Trophoblast cell (in vitro differentiated cells and primary cell): ENCODE measurements at regions not wholly inside any gene's neighbourhood (a gene's known extent, or its start where the extent isn't known, plus 50 kb on each side); places are given as distances from the start of the nearest gene placed in this dataset.

Source experiments
- DNase-seq, 2 donors: peaks; one replicate each; pipeline ENCODE4 v3.0.0-alpha.2; 2016
- H2AFZ ChIP-seq: 2 replicates; pipeline ENCODE4 v1.6.1; 2013; ENCODE audit warnings: low read length, moderate library complexity, mild to moderate bottlenecking; ENCODE audit not compliant: insufficient read depth, poor library complexity
- H2AK5ac ChIP-seq: 2 replicates; pipeline ENCODE4 v1.6.1; 2013; ENCODE audit warnings: mild to moderate bottlenecking, low read length
- H2BK120ac ChIP-seq: 2 replicates; pipeline ENCODE4 v1.6.1; 2013; ENCODE audit warnings: low read length, mild to moderate bottlenecking, moderate library complexity; ENCODE audit not compliant: insufficient read depth, poor library complexity
- H2BK12ac ChIP-seq: 2 replicates; pipeline ENCODE4 v1.6.1; 2013; ENCODE audit warnings: mild to moderate bottlenecking, low read length, moderate library complexity
- H2BK5ac ChIP-seq: 2 replicates; pipeline ENCODE4 v1.6.1; 2013; ENCODE audit warnings: low read length, low read depth, moderate library complexity, mild to moderate bottlenecking; ENCODE audit not compliant: poor library complexity
- H3K14ac ChIP-seq: 2 replicates; pipeline ENCODE4 v1.6.1; 2013; ENCODE audit warnings: mild to moderate bottlenecking, low read length
- H3K18ac ChIP-seq: 2 replicates; pipeline ENCODE4 v1.6.1; 2013; ENCODE audit warnings: mild to moderate bottlenecking, low read length
- H3K23ac ChIP-seq: 2 replicates; pipeline ENCODE4 v1.6.1; 2013; ENCODE audit warnings: low read length
- H3K27ac ChIP-seq: 2 replicates; pipeline ENCODE4 v1.5.1; 2013; ENCODE audit warnings: low read depth, mild to moderate bottlenecking, inconsistent platforms, low read length, moderate library complexity
- H3K27me3 ChIP-seq: 2 replicates; pipeline ENCODE4 v1.6.1; 2013; ENCODE audit warnings: inconsistent platforms, mild to moderate bottlenecking, low read length, moderate library complexity; ENCODE audit not compliant: insufficient read depth
- H3K36me3 ChIP-seq, 2 experiments: 1 replicate in 1 of 2; 2 replicates in 1 of 2; pipeline ENCODE4 v1.6.1; 2013; ENCODE audit warnings: low read length in 2 of 2, mild to moderate bottlenecking in 2 of 2, moderate library complexity in 1 of 2; ENCODE audit not compliant: insufficient read depth in 2 of 2, control insufficient read depth in 1 of 2
- H3K4ac ChIP-seq: 2 replicates; pipeline ENCODE4 v1.6.1; 2013; ENCODE audit warnings: low read depth, mild to moderate bottlenecking, low read length, moderate library complexity
- H3K4me1 ChIP-seq, 2 experiments: 1 replicate in 1 of 2; 2 replicates in 1 of 2; pipeline ENCODE4 v1.6.1; 2013; ENCODE audit warnings: low read length in 2 of 2, mild to moderate bottlenecking in 2 of 2, moderate library complexity in 1 of 2; ENCODE audit not compliant: insufficient read depth in 2 of 2, control insufficient read depth in 1 of 2
- H3K4me2 ChIP-seq: 2 replicates; pipeline ENCODE4 v1.6.1; 2013; ENCODE audit warnings: inconsistent platforms, mild to moderate bottlenecking, low read length, moderate library complexity
- H3K4me3 ChIP-seq: 2 replicates; pipeline ENCODE4 v1.5.1; 2013; ENCODE audit warnings: mild to moderate bottlenecking, low read depth, low read length, inconsistent platforms
- H3K79me1 ChIP-seq: one replicate; pipeline ENCODE4 v1.6.1; 2013; ENCODE audit warnings: low read length
- H3K79me2 ChIP-seq: 2 replicates; pipeline ENCODE4 v1.6.1; 2013; ENCODE audit warnings: low read length, mild to moderate bottlenecking; ENCODE audit not compliant: control insufficient read depth, insufficient read depth, poor library complexity
- H3K9ac ChIP-seq: 2 replicates; pipeline ENCODE4 v1.6.1; 2013; ENCODE audit warnings: mild to moderate bottlenecking, low read length
- H3K9me3 ChIP-seq: 2 replicates; pipeline ENCODE4 v1.6.1; 2013; ENCODE audit warnings: low read depth, mild to moderate bottlenecking, control low read depth, inconsistent platforms, low read length; ENCODE audit not compliant: insufficient read depth
- H4K12ac ChIP-seq: 2 replicates; pipeline ENCODE4 v1.6.1; 2013; ENCODE audit warnings: low read depth, mild to moderate bottlenecking, low read length, moderate library complexity
- H4K8ac ChIP-seq: 2 replicates; pipeline ENCODE4 v1.6.1; 2013; ENCODE audit warnings: low read depth, mild to moderate bottlenecking, low read length, moderate library complexity
- H4K91ac ChIP-seq: one replicate; pipeline ENCODE4 v1.6.1; 2013; ENCODE audit warnings: low read depth, mild to moderate bottlenecking, low read length, moderate library complexity
- WGBS: extraction: QIAGEN DNeasy Blood & Tissue Kit; methylation state at CpG from one replicate; pipeline ENCODE4 v1.1.7; 2013; ENCODE audit warnings: missing lambda C conversion rate; ENCODE audit not compliant: insufficient read length, insufficient coverage; ENCODE audit errors: extremely low coverage; 5-methylcytosine and 5-hydroxymethylcytosine counted together

- Histone ChIP-seq H3K4me2 (no peak overlapping the region), H3K9me3 (no peaks in the 10 kb centered on the region), H4K12ac (no peak overlapping the region), H3K79me2 (no peaks in the 10 kb centered on the region), H3K4me3 (no peak overlapping the region), H3K23ac (no peak overlapping the region), H2BK120ac (no peak overlapping the region), H3K27ac (no peak overlapping the region), H3K4me1 (peaks cover 0 to 5% of the 10 kb centered on the region in 2 experiments), H3K14ac (no peak overlapping the region), H2BK12ac (no peak overlapping the region), H3K9ac (no peak overlapping the region), H3K36me3 (no peaks in the 10 kb centered on the region), H3K79me1 (peaks cover 2% of the 10 kb centered on the region), H2BK5ac (no peak overlapping the region), H3K27me3 (no peaks in the 10 kb centered on the region), H4K8ac (no peak overlapping the region), H3K18ac (no peak overlapping the region), H4K91ac (no peak overlapping the region), H2AFZ (no peak overlapping the region), H3K4ac (no peak overlapping the region), H2AK5ac (no peak overlapping the region)
- DNase-seq = no peak
- WGBS = no CpG with 5 or more reads among the region's 3 CpGs
Measured at GRCh38 chr3:56860939-56861338, 59.2 kb upstream of the ARHGEF3 start.

- no peak overlapping the region for H3K27ac ChIP-seq
- no peak overlapping the region for H2AK5ac ChIP-seq
- H3K14ac ChIP-seq = no peak overlapping the region
- H2AFZ ChIP-seq = no peak overlapping the region
- H3K23ac ChIP-seq = no peak overlapping the region
- no peak overlapping the region for H2BK5ac ChIP-seq
- no peak overlapping the region for H4K12ac ChIP-seq
- H3K27me3 ChIP-seq = no peaks in the 10 kb centered on the region
- no peak overlapping the region for H4K91ac ChIP-seq
- H2BK12ac ChIP-seq = no peak overlapping the region
- H3K4ac ChIP-seq = no peak overlapping the region
- H4K8ac ChIP-seq = no peak overlapping the region
- no peak for DNase-seq
- H2BK120ac ChIP-seq = no peak overlapping the region
- no peak overlapping the region for H3K18ac ChIP-seq
- H3K4me1 ChIP-seq = peaks cover 0 to 6% of the 10 kb centered on the region in 2 experiments
- no peak overlapping the region for H3K4me2 ChIP-seq
- H3K79me2 ChIP-seq = no peaks in the 10 kb centered on the region
- peaks cover 3% of the 10 kb centered on the region for H3K79me1 ChIP-seq
- no peak overlapping the region for H3K9ac ChIP-seq
- H3K36me3 ChIP-seq = no peaks in the 10 kb centered on the region
- no peaks in the 10 kb centered on the region for H3K9me3 ChIP-seq
- no peak overlapping the region for H3K4me3 ChIP-seq
Measured at GRCh38 chr3:56860351-56860750, 58.6 kb upstream of the ARHGEF3 start.

- H3K27ac ChIP-seq = no peak overlapping the region
- H3K18ac ChIP-seq = no peak overlapping the region
- H3K27me3 ChIP-seq = no peaks in the 10 kb centered on the region
- H4K91ac ChIP-seq = no peak overlapping the region
- H3K9me3 ChIP-seq = no peaks in the 10 kb centered on the region
- H3K4me1 ChIP-seq = peaks cover 0 to 14% of the 10 kb centered on the region in 2 experiments
- H3K4me2 ChIP-seq = no peak overlapping the region
- no peak overlapping the region for H2BK12ac ChIP-seq
- no peak overlapping the region for H3K14ac ChIP-seq
- H3K36me3 ChIP-seq = no peaks in the 10 kb centered on the region
- no peak overlapping the region for H3K4me3 ChIP-seq
- DNase-seq = no peak
- no peak overlapping the region for H2AK5ac ChIP-seq
- WGBS = no CpG with 5 or more reads among the region's 1 CpG
- no peak overlapping the region for H4K12ac ChIP-seq
- no peak overlapping the region for H4K8ac ChIP-seq
- H3K9ac ChIP-seq = no peak overlapping the region
- no peak overlapping the region for H2AFZ ChIP-seq
- no peak overlapping the region for H3K23ac ChIP-seq
- no peak overlapping the region for H2BK5ac ChIP-seq
- H3K79me1 ChIP-seq = peaks cover 3% of the 10 kb centered on the region
- H3K79me2 ChIP-seq = no peaks in the 10 kb centered on the region
- no peak overlapping the region for H2BK120ac ChIP-seq
- H3K4ac ChIP-seq = no peak overlapping the region
Measured at GRCh38 chr3:56858331-56858730, 56.6 kb upstream of the ARHGEF3 start.

- H3K23ac ChIP-seq = no peak overlapping the region
Measured at GRCh38 chr3:56857178-56857577, 55.4 kb upstream of the ARHGEF3 start.

More at GRCh38 chr3:56857178-56857577, 55.4 kb upstream of the ARHGEF3 start:
- no peak overlapping the region for H2BK12ac ChIP-seq
- H3K14ac ChIP-seq = no peak overlapping the region
- H3K4me1 ChIP-seq = peaks cover 2 to 12% of the 10 kb centered on the region in 2 experiments
- H4K12ac ChIP-seq = no peak overlapping the region
- H4K8ac ChIP-seq = no peak overlapping the region
- no peak overlapping the region for H3K18ac ChIP-seq
- H3K9me3 ChIP-seq = no peaks in the 10 kb centered on the region
- no peak overlapping the region for H3K9ac ChIP-seq
- no peaks in the 10 kb centered on the region for H3K27me3 ChIP-seq
- WGBS = no CpG with 5 or more reads among the region's 4 CpGs
- H2AK5ac ChIP-seq = no peak overlapping the region
- H2BK120ac ChIP-seq = no peak overlapping the region
- peaks cover 5% of the 10 kb centered on the region for H3K79me1 ChIP-seq
- no peak overlapping the region for H3K4ac ChIP-seq
- no peak overlapping the region for H2BK5ac ChIP-seq
- no peaks in the 10 kb centered on the region for H3K36me3 ChIP-seq
- no peak overlapping the region for H3K4me3 ChIP-seq
- no peak overlapping the region for H4K91ac ChIP-seq
- H3K4me2 ChIP-seq = no peak overlapping the region
- H3K79me2 ChIP-seq = no peaks in the 10 kb centered on the region
- no peak overlapping the region for H3K27ac ChIP-seq
- H2AFZ ChIP-seq = no peak overlapping the region
- no peak for DNase-seq
